ENCODE measurements at regions not wholly inside any gene's neighbourhood (a gene's known extent, or its start where the extent isn't known, plus 50 kb on each side); places are given as distances from the start of the nearest gene placed in this dataset.

GRCh38 chr4:20528508-20528907 is 171.8 kb upstream of the PACRGL start:
- Histone ChIP-seq H3K9me3 (replicated peaks; ENCODE audit: control insufficient read depth, insufficient read depth, low read length) (no peaks in the 10 kb centered on the region), H3K79me2 (ENCODE audit: control insufficient read depth, insufficient read depth, low read length) (no peaks in the 10 kb centered on the region), H3K9me1 (replicated peaks; ENCODE audit: control insufficient read depth, extremely low read depth, insufficient read depth, low read length) (no peaks in the 10 kb centered on the region), H3K27me3 (ENCODE audit: control insufficient read depth in 2 of 2, insufficient read depth in 2 of 2, low read length in 2 of 2) (no peaks in the 10 kb centered on the region), H4K20me1 (replicated peaks; ENCODE audit: control insufficient read depth, extremely low read depth, insufficient read depth, low read length) (no peaks in the 10 kb centered on the region), H3K36me3 (ENCODE audit: control insufficient read depth in 2 of 2, extremely low read depth in 1 of 2, insufficient read depth in 2 of 2, low read length in 2 of 2) (no peaks in the 10 kb centered on the region), H3K27ac (ENCODE audit: insufficient read depth, low read depth, low read length) (peak overlapping the region; percentile 28), H3K9ac (replicated peaks; ENCODE audit: extremely low read depth, insufficient read depth, low read length) (no peak overlapping the region), H3K4me3 (replicated peaks in 1 of 3; ENCODE audit: insufficient read depth in 1 of 3, low read depth in 1 of 3, low read length in 3 of 3) (no peak overlapping the region), H3K4me1 (ENCODE audit: control insufficient read depth, extremely low read depth, insufficient read depth, low read length) (peaks cover 2% of the 10 kb centered on the region), H2AFZ (ENCODE audit: low read depth, low read length) (no peak overlapping the region), H3K4me2 (ENCODE audit: insufficient read depth, low read length) (no peak overlapping the region)
- peak; percentile 74 for DNase-seq (ENCODE audit: low read depth, low spot score)
- no TSS peak for BruUV-seq (replicated peaks)
- no peak for FAIRE-seq
- intact Hi-C loops (cut with micrococcal nuclease), result no loop called here
- ChIA-PET POLR2A (no interaction called here), CTCF (interaction anchor here (0.9 to 2.0 kb wide), 5 partner anchors 8 to 157 kb away, joined by 3 to 8 read pairs (median 4); no protein-coding TSS in a partner anchor)
- TF ChIP-seq POLR2A (IDR thresholded peaks at IDR 0.05; ENCODE audit: low read depth, low read length) (no peak), FOS (IDR thresholded peaks at IDR 0.05; ENCODE audit: borderline replicate concordance, insufficient read depth, low read length) (peak; percentile 84), POLR2AphosphoS5 (IDR thresholded peaks at IDR 0.05; ENCODE audit: insufficient read depth, low read depth, low read length) (peak; percentile 49), EZH2 (IDR thresholded peaks at IDR 0.05; ENCODE audit: borderline replicate concordance, low read depth, low read length, severe bottlenecking) (no peak), JUN (IDR thresholded peaks at IDR 0.05; ENCODE audit: borderline replicate concordance, insufficient read depth, insufficient read length, low read depth) (peak; percentile 56), GATA2 (IDR thresholded peaks at IDR 0.05; ENCODE audit: insufficient read depth, insufficient read length, low read depth, low read length) (no peak), MYC (IDR thresholded peaks at IDR 0.05; ENCODE audit: low read depth, low read length) (no peak)
- TF ChIP-seq, protein P1, sequence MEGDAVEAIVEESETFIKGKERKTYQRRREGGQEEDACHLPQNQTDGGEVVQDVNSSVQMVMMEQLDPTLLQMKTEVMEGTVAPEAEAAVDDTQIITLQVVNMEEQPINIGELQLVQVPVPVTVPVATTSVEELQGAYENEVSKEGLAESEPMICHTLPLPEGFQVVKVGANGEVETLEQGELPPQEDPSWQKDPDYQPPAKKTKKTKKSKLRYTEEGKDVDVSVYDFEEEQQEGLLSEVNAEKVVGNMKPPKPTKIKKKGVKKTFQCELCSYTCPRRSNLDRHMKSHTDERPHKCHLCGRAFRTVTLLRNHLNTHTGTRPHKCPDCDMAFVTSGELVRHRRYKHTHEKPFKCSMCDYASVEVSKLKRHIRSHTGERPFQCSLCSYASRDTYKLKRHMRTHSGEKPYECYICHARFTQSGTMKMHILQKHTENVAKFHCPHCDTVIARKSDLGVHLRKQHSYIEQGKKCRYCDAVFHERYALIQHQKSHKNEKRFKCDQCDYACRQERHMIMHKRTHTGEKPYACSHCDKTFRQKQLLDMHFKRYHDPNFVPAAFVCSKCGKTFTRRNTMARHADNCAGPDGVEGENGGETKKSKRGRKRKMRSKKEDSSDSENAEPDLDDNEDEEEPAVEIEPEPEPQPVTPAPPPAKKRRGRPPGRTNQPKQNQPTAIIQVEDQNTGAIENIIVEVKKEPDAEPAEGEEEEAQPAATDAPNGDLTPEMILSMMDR (IDR thresholded peaks at IDR 0.05; ENCODE audit: extremely low read depth in 1 of 2, insufficient read depth in 1 of 2, low read depth in 1 of 2, low read length in 2 of 2), result no peak
- TF ChIP-seq, protein P2, sequence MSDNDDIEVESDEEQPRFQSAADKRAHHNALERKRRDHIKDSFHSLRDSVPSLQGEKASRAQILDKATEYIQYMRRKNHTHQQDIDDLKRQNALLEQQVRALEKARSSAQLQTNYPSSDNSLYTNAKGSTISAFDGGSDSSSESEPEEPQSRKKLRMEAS (IDR thresholded peaks at IDR 0.05; ENCODE audit: insufficient read depth, insufficient read length), result no peak
- dilution Hi-C loops (cut with MboI; ENCODE audit: extremely low pct_ligation_motif_present, low sequenced_read_pairs), result no loop called here

Measured in endothelial cell of umbilical vein (primary cell).